ENCODE measurements at regions not wholly inside any gene's neighbourhood (a gene's known extent, or its start where the extent isn't known, plus 50 kb on each side); places are given as distances from the start of the nearest gene placed in this dataset.

DNA sequence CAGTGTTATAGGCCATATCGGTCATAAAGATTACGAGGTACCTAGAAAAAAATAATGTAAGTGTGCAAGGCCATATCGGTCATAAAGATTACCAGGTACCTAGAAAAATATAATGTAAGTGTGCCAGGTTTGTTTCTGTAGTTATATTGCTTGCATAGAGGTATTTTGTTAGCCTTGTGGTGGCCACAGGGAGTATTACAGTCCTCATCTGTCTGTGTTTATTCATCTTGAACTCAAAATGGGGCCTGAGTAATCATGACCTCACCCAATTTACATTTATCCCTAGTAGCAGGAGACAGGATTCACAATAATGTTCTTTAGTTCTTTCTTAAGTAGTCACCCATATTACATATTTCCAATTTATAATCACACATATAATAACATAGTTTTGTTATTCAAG is 459.7 kb downstream of the MID1IP1 start:
- TF ChIP-seq, protein P1, sequence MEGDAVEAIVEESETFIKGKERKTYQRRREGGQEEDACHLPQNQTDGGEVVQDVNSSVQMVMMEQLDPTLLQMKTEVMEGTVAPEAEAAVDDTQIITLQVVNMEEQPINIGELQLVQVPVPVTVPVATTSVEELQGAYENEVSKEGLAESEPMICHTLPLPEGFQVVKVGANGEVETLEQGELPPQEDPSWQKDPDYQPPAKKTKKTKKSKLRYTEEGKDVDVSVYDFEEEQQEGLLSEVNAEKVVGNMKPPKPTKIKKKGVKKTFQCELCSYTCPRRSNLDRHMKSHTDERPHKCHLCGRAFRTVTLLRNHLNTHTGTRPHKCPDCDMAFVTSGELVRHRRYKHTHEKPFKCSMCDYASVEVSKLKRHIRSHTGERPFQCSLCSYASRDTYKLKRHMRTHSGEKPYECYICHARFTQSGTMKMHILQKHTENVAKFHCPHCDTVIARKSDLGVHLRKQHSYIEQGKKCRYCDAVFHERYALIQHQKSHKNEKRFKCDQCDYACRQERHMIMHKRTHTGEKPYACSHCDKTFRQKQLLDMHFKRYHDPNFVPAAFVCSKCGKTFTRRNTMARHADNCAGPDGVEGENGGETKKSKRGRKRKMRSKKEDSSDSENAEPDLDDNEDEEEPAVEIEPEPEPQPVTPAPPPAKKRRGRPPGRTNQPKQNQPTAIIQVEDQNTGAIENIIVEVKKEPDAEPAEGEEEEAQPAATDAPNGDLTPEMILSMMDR (IDR thresholded peaks at IDR 0.05 in 2 of 3, conservative IDR thresholded peaks at IDR 0.05 in 1 of 3; ENCODE audit: borderline replicate concordance in 1 of 3, insufficient read depth in 1 of 3, low read depth in 2 of 3, low read length in 2 of 3) = no peak
- no peak for TF ChIP-seq POLR2A (IDR thresholded peaks at IDR 0.05; ENCODE audit: borderline replicate concordance, extremely low read depth, insufficient read depth, insufficient read length)
- TF ChIP-seq RAD21 (IDR thresholded peaks at IDR 0.05; ENCODE audit: low read depth) = no peak

Measured in HCT116 (cell line).